Mononuclear cell (primary cell): ENCODE measurements at regions not wholly inside any gene's neighbourhood (a gene's known extent, or its start where the extent isn't known, plus 50 kb on each side); places are given as distances from the start of the nearest gene placed in this dataset.
"Not testable (repeated sequence)": the region's sequence is repeated elsewhere in the genome, so short reads cannot be mapped to it uniquely, and the experiment has no call there.

Source experiments
- H3K27me3 ChIP-seq: 2 replicates; pipeline ENCODE4 v1.6.0; 2011; ENCODE audit warnings: low read length, control low read depth; ENCODE audit not compliant: insufficient read depth
- H3K4me1 ChIP-seq: 2 replicates; pipeline ENCODE4 v1.5.1; 2011; ENCODE audit warnings: mild to moderate bottlenecking, low read length, control low read depth; ENCODE audit not compliant: insufficient read depth
- H3K4me3 ChIP-seq: 2 replicates; pipeline ENCODE4 v1.5.1; 2011; ENCODE audit warnings: mild to moderate bottlenecking, low read length, moderate library complexity
- H3K9me3 ChIP-seq: 2 replicates; pipeline ENCODE4 v1.5.1; 2011; ENCODE audit warnings: low read depth, mild to moderate bottlenecking, control low read depth, low read length

DNA sequence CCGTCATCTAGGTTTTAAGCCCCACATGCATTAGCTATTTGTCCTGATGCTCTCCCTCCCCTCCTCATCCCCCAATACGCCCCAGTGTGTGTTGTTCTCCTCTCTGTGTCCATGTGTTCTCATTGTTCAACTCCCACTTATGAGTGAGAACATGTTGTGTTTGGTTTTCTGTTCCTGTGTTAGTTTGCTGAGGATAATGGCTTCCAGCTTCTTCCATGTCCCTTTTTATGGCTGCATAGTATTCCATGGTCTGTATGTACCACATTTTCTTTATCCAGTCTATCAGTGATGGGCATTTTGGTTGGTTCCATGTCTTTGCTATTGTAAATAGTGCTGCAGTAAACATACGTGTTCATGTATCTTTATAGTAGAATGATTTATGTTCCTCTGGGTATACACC lies 59.0 kb upstream of the ATXN1 start:
- H3K27me3 ChIP-seq, H3K4me3 ChIP-seq, H3K9me3 ChIP-seq: not testable (repeated sequence)
- peaks cover 14% of the 10 kb centered on the region for H3K4me1 ChIP-seq

DNA sequence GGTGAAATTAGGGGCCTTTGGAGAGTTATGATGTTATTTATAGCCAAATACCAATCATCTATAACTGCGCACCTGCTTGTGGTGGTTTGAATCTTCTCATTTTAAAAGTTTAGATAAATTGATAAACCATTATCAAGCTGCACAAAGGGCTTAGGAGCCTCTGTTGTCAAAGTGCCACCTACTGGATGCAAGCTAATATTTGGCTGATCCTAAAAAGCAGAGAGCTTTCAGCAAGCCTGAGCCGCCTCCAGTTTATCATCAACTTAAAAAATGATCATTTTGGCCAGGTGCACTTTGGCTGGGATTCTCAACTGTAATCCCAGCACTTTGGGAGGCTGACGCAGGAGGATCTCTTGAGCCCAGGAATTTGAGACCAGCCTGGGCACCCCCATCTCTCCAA lies 58.5 kb upstream of the ATXN1 start:
- Histone ChIP-seq H3K4me3 (no peak overlapping the region), H3K27me3 (no peaks in the 10 kb centered on the region), H3K9me3 (no peaks in the 10 kb centered on the region), H3K4me1 (peaks cover 9% of the 10 kb centered on the region)

DNA sequence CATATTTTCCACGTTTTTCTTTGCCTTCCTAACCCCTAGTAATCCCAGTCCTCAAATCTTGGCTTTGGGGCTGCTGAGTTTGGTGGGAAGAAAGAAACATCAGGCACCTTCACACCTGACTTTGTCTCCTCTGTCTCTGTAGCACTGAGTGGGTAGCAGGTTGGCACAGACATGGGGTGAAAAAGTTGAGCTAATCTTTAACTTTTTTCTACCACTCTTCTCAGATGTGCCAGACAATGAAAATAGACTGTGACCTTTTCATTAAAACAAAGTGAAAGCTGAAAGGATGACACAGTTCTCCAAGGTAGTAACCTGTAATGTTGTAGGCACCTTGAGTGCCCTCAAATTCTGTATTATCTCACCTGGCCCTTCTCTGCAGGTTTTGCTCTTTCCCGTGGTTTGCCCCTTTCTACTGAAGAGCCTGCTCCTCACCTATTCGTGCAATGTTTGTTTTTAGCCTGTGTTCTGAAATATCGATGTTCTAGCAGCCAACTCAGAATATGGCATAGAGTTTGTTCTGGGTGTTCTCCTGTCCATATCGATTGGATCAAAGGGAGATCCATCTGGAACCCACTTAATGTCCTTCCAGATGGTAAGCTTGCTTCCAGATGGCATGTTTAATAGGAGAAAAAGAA lies 57.8 kb upstream of the ATXN1 start:
- Histone ChIP-seq H3K27me3 (no peaks in the 10 kb centered on the region), H3K9me3 (no peaks in the 10 kb centered on the region), H3K4me3 (no peak overlapping the region), H3K4me1 (peaks cover 2% of the 10 kb centered on the region)

DNA sequence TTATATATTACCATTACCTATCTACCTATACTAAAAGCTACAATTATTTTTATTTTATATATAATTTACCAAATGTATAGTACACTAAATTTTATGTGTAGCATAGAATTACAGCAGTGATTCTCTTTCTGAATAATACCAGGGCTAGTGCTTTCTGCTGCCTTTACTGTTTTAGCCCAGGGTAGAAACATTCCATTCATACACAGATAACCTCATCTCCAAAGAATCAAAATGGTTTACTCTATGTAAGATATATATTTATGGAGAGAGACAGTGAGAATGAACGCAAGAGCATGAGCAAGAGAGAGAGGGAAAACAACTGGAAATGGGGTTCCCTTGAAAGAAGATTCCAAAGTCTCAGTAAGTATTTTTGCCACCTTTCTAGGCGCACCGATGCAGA lies 56.3 kb upstream of the ATXN1 start:
- no peak overlapping the region for H3K4me3 ChIP-seq

DNA sequence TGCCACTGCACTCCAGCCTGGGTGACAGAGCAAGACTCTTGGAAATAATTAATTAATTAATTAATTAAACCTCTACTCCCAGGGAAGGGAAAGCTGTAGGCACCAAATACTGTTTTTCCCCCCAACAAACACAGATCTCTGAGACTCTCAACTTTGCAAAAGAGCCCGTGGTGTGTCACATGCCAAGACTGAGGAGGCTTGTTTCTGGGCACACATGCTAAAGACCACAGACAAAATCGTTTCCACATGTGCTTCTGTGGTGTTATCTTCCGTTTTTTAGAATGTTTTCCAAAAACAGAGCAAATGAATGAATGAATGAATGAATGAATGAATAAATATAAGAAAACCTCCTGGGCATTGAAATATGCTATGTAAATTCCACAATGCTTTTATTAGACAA lies 55.6 kb upstream of the ATXN1 start:
- H3K4me3 ChIP-seq = no peak overlapping the region
- no peaks in the 10 kb centered on the region for H3K27me3 ChIP-seq
- peaks cover 18% of the 10 kb centered on the region for H3K9me3 ChIP-seq
- no peaks in the 10 kb centered on the region for H3K4me1 ChIP-seq

More for the DNA sequence above, 56.3 kb upstream of the ATXN1 start:
- no peaks in the 10 kb centered on the region for H3K27me3 ChIP-seq
- no peaks in the 10 kb centered on the region for H3K4me1 ChIP-seq
- H3K9me3 ChIP-seq = peaks cover 11% of the 10 kb centered on the region

DNA sequence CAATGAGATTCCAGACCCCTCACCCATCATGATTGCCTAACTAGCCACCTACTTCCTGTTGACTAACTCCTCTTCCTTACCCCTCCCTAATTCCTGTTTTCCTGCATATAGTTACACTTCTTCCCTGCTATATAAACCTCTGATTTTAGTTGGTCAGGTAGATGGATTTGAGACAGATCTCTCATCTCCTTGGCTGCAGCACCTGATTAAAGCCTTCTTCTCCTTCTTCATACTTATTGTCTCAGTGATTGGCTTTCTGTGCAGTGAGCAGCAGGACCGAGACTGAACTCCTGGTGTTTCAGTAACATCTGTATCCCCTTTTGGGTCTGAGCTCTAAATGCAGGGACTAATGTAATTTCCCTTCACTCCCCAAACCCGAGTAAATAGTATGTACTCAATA lies 51.7 kb upstream of the ATXN1 start:
- H3K27me3 ChIP-seq = no peaks in the 10 kb centered on the region
- H3K4me1 ChIP-seq = no peaks in the 10 kb centered on the region
- H3K9me3 ChIP-seq = peaks cover 32% of the 10 kb centered on the region
- H3K4me3 ChIP-seq = no peak overlapping the region

DNA sequence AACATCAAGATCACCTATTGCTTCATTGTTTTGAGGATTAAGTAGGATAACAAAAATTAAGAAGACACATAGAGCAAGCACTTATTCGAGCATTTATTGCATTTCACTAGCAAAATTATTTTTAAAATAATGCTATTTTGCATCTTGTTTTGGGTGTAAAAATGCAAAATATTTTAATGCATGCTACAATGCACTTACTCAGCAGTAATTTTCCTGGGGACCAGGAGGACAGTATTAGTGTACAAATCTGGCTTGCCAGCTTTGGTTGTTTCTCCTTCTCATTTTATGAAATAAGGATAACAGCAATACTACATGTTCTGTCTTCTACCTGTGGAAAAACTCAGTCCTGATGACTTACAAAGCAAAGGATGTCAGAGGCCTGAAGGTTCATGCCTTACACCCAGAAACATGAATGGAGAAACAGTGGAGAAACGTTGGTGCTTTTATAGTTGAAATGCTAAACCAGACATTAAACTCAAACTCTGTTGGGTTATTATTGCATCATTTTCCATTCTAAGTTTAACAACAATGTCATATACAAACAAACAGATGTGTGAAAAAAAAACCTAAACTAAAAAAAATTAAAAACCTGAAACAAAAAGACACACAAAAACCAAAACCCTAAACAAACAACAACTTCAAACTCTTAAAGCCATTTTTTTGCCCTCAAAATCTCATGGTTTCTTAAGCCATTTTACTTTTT lies 50.2 kb upstream of the ATXN1 start:
- Histone ChIP-seq H3K4me1 (no peaks in the 10 kb centered on the region), H3K9me3 (peaks cover 32% of the 10 kb centered on the region), H3K27me3 (no peaks in the 10 kb centered on the region), H3K4me3 (no peak overlapping the region)
